ENCODE measurements at regions not wholly inside any gene's neighbourhood (a gene's known extent, or its start where the extent isn't known, plus 50 kb on each side); places are given as distances from the start of the nearest gene placed in this dataset.

DNA sequence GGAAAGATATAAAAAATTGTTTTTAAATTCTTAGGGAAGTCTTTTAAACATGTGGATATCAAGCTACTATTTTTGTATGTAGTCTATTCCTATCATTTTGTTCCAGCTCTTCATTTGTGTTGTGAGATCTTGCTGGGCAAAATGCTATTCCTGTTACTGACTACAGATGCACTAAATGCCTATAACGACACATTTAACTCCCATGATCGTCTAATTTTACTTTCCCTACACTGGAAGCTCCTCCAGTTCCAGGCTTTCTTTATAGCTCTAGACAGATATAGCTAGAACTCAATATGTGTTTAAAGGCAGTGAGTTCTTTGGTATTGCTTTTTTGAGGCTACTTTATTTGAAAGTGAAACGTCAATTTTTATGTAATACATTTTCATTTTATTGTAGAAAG is 971.5 kb upstream of the CITED2 start:
- TF ChIP-seq CTCF (IDR thresholded peaks at IDR 0.05) (no peak), POLR2A (IDR thresholded peaks at IDR 0.05) (no peak), POLR2AphosphoS5 (IDR thresholded peaks at IDR 0.05) (no peak)
